Heart left ventricle (tissue), 16 donors: ENCODE measurements at regions not wholly inside any gene's neighbourhood (a gene's known extent, or its start where the extent isn't known, plus 50 kb on each side); places are given as distances from the start of the nearest gene placed in this dataset.

ENCODE experiments used
- ATAC-seq, 4 donors: fragments of 200-7000 bp; cut with Tn5 transposase; one replicate each; pipeline ENCODE4 v1.9.1; 2020 to 2022; ENCODE audit warnings: moderate library complexity in 4 of 4, mild to moderate bottlenecking in 3 of 4, moderate number of reproducible peaks in 1 of 4
- DNase-seq, 5 donors: peaks; one replicate each; pipeline ENCODE4 v3.0.0-alpha.2; 2020
- H3K27ac ChIP-seq, 12 donors: fragments of 200-600 bp; sonication (generic) in 4 of 12; one replicate each; pipeline versions ENCODE4 v1.5.0 to v1.8.0; 2016 to 2022; ENCODE audit warnings: mild to moderate bottlenecking in 2 of 12
- H3K27me3 ChIP-seq, 9 donors: fragments of 200-600 bp; sonication (generic) in 2 of 9; one replicate each; pipeline versions ENCODE4 v1.5.1 to v1.8.0; 2016 to 2022; ENCODE audit warnings: mild to moderate bottlenecking in 3 of 9
- H3K36me3 ChIP-seq, 9 donors: fragments of 200-600 bp; sonication (generic) in 2 of 9; one replicate each; pipeline versions ENCODE4 v1.5.0 to v1.8.0; 2018 to 2022; ENCODE audit warnings: mild to moderate bottlenecking in 2 of 9
- H3K4me1 ChIP-seq, 12 donors: fragments of 200-600 bp; sonication (generic) in 4 of 12; one replicate each; pipeline versions ENCODE4 v1.5.0 to v1.8.0; 2016 to 2022; ENCODE audit warnings: mild to moderate bottlenecking in 3 of 12
- H3K4me3 ChIP-seq, 12 donors: fragments of 200-600 bp; sonication (generic) in 4 of 12; one replicate each; pipeline versions ENCODE4 v1.5.0 to v1.8.0; 2017 to 2022; ENCODE audit warnings: mild to moderate bottlenecking in 9 of 12, moderate library complexity in 4 of 12
- H3K9me3 ChIP-seq, 12 donors: fragments of 200-600 bp; sonication (generic) in 4 of 12; one replicate each; pipeline versions ENCODE4 v1.5.0 to v1.8.0; 2016 to 2022; ENCODE audit warnings: mild to moderate bottlenecking in 1 of 12
- CTCF ChIP-seq, 12 donors: fragments of 200-600 bp; sonication (generic) in 4 of 12; IDR thresholded peaks; one replicate each; pipeline versions ENCODE4 v1.5.0 to v1.8.0; 2018 to 2022; ENCODE audit warnings: antibody characterized with exemption in 12 of 12, mild to moderate bottlenecking in 5 of 12
- POLR2A ChIP-seq, 2 donors: fragments of 450-650 bp; IDR thresholded peaks; one replicate each; pipeline ENCODE4 v1.6.1; 2017; ENCODE audit warnings: antibody characterized with exemption in 2 of 2, mild to moderate bottlenecking in 2 of 2, moderate library complexity in 2 of 2
- WGBS, 4 donors: extraction: QIAGEN DNeasy Blood & Tissue Kit in 2 of 4; methylation state at CpG; one replicate each; pipeline versions ENCODE4 v1.1.5 to v1.1.7; 2013 to 2018; 5-methylcytosine and 5-hydroxymethylcytosine counted together
- intact Hi-C, 10 donors: fragments of 100-400 bp; cut with DNase I; formaldehyde crosslinking; loops; one replicate each; pipeline versions ENCODE4 v1.11.1 to v1.14.2; 2022
- donor health status: ischemic (EF 13 %, LVEDD 7.1; RV severe dilation, severe dysfunction).
- donor health status: healthy with polysubstance abuse.
- donor health status: DM: no; HTN: yes; CAD: no.
- donor health status: DM: no; HTN: no; CAD: no.
- donor health status: ischemic (EF 25% LVEDD 6.9; RV normal size, moderate dysfunction).
- donor health status: ischemic (EF 25% LVEDD 5.7; RV mildly dilated, moderate dysfunction).
- donor health status: healthy.
- donor health status: DM: yes; HTN: yes; CAD: no.
- donor health status: ischemic (EF 35%, LVEDD 5.7; RV mildly dilated, moderate dysfunction).
- donor health status: nonischemic (EF 11% LVEDD 7.7; RV severe dilation, severe dysfunction).
- donor health status: DM: yes; HTN: yes; CAD: no.
- donor health status: PGD.
- donor health status: ischemic (EF 29% LVEDD 5.4; RV normal size, mild dysfunction).
- donor health status: nonischemic (EF 23%, LVEDD 6.1; RV moderate dilation, normal function).

GRCh38 chr14:44652640-44653039 is 145.6 kb upstream of the FSCB start:
- H3K4me1 ChIP-seq: no peaks in the 10 kb centered on the region
- no peaks in the 10 kb centered on the region for H3K27me3 ChIP-seq
- WGBS, 4 donors: 54 to 73% (median 70%) methylated on average over 2 of the region's 2 CpGs
- H3K27ac ChIP-seq: no peak overlapping the region
- no peak for TF ChIP-seq POLR2A (IDR thresholded peaks at IDR 0.05)
- TF ChIP-seq CTCF (IDR thresholded peaks at IDR 0.05): no peak
- no peak overlapping the region for H3K4me3 ChIP-seq
- ATAC-seq: no peak
- no peaks in the 10 kb centered on the region for H3K9me3 ChIP-seq
- DNase-seq: no peak
- H3K36me3 ChIP-seq: no peaks in the 10 kb centered on the region
- intact Hi-C loops: no loop called here

GRCh38 chr14:44649061-44649460 is 142.0 kb upstream of the FSCB start:
- no peak for DNase-seq

DNA sequence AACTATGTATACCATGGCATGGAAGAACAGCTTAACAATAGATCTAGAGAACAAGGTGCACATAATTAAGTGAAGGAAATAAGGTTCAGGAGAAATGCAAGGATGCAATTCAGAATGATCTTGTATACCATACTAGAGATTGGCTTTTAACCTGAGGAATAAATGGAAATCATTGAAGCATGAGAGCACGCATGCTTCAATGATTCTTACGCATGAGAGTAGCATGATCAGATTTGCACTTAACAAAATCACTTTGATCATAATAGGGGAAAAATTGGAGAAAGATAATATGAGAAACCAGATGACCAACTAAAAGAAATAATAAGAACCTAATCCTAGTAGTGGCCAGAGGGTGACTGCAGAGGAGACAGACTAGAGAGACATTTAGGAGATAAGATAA is 133.3 kb upstream of the FSCB start:
- Histone ChIP-seq H3K4me1 (no peaks in the 10 kb centered on the region), H3K27me3 (no peaks in the 10 kb centered on the region), H3K36me3 (no peaks in the 10 kb centered on the region), H3K4me3 (no peak overlapping the region), H3K27ac (no peak overlapping the region), H3K9me3 (no peaks in the 10 kb centered on the region)
- DNase-seq (no peak), ATAC-seq (no peak)
- no peak for TF ChIP-seq POLR2A (IDR thresholded peaks at IDR 0.05)
- TF ChIP-seq CTCF (IDR thresholded peaks at IDR 0.05): no peak
- WGBS, 4 donors: 85 to 93% (median 90%) methylated on average over 2 of the region's 2 CpGs
- intact Hi-C loops: no loop called here

More at GRCh38 chr14:44649061-44649460, 142.0 kb upstream of the FSCB start:
- no peak for TF ChIP-seq CTCF (IDR thresholded peaks at IDR 0.05)
- no peak for TF ChIP-seq POLR2A (IDR thresholded peaks at IDR 0.05)
- no peak overlapping the region for H3K4me3 ChIP-seq
- H3K27ac ChIP-seq: no peak overlapping the region
- intact Hi-C loops: no loop called here
- H3K9me3 ChIP-seq: no peaks in the 10 kb centered on the region
- no peaks in the 10 kb centered on the region for H3K36me3 ChIP-seq
- H3K4me1 ChIP-seq: no peaks in the 10 kb centered on the region
- ATAC-seq: no peak
- WGBS, 4 donors: 79 to 100% (median 91%) methylated on average over 1 of the region's 1 CpG
- H3K27me3 ChIP-seq: no peaks in the 10 kb centered on the region

DNA sequence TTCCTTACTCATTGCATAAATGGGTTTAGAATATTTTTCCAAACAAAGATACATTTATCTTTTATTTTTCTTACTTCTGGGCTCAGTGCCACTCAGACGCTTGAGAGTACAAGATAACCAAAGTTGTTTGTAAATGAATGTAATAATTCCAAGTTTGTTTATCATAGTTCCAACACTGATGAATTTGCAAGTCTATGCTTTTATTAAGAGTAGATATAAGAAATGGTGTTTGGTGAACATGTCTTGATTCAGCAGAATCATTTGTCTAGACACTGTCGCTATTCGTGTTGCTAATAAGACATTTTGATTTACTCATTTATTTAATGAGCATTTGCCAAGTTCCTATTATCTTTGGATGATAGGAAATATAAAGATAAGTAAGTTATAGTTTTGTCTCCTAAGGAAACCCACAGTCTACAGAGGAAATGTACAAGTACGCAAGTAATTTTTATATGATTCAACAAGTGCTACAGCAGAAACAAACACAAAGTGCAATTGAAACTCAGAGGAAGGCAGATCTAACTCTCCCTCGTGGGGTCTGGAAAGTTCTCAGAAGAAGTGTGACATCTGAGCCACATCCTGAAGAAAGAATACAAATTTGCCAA is 132.8 kb upstream of the FSCB start:
- ATAC-seq: no peak

More for the DNA sequence above, 132.8 kb upstream of the FSCB start:
- Histone ChIP-seq H3K4me1 (no peaks in the 10 kb centered on the region), H3K27ac (no peak overlapping the region), H3K36me3 (no peaks in the 10 kb centered on the region), H3K9me3 (no peaks in the 10 kb centered on the region), H3K27me3 (no peaks in the 10 kb centered on the region), H3K4me3 (no peak overlapping the region)
- DNase-seq: no peak
- intact Hi-C loops: no loop called here
- no peak for TF ChIP-seq CTCF (IDR thresholded peaks at IDR 0.05)
- no peak for TF ChIP-seq POLR2A (IDR thresholded peaks at IDR 0.05)
- 43 to 52% (median 44%) methylated on average over 5 of the region's 5 CpGs for WGBS, 4 donors
